Body of pancreas (tissue), 4 donors: ENCODE measurements at regions not wholly inside any gene's neighbourhood (a gene's known extent, or its start where the extent isn't known, plus 50 kb on each side); places are given as distances from the start of the nearest gene placed in this dataset.

Experiments used
- CTCF ChIP-seq, 7 experiments: fragments of 450-650 bp in 4 of 7; fragments of 200-600 bp in 3 of 7; sonication (generic) in 3 of 7; IDR thresholded peaks; one replicate each; pipeline ENCODE4 v1.5.1; 2016 to 2019; ENCODE audit warnings: antibody characterized with exemption in 7 of 7
- POLR2A ChIP-seq, 3 donors: fragments of 450-650 bp; IDR thresholded peaks; one replicate each; pipeline ENCODE4 v1.6.1; 2016; ENCODE audit warnings: antibody characterized with exemption in 3 of 3, mild to moderate bottlenecking in 2 of 3

- TF ChIP-seq CTCF (IDR thresholded peaks at IDR 0.05) (no peak), POLR2A (IDR thresholded peaks at IDR 0.05) (no peak)
Measured at GRCh38 chr1:118326960-118327629, 142.1 kb upstream of the SPAG17 start.
